Left ventricle myocardium inferior (tissue), 1 donor: ENCODE measurements at regions not wholly inside any gene's neighbourhood (a gene's known extent, or its start where the extent isn't known, plus 50 kb on each side); places are given as distances from the start of the nearest gene placed in this dataset.

Experiments used
- DNase-seq: peaks from one replicate; pipeline ENCODE4 v3.0.0-alpha.2; 2020
- H3K27ac ChIP-seq: fragments of 200-600 bp; replicated peaks from 2 replicates; pipeline ENCODE4 v1.8.0; 2021
- H3K27me3 ChIP-seq: fragments of 200-600 bp; 2 replicates; pipeline ENCODE4 v1.8.0; 2021; ENCODE audit warnings: low read depth
- H3K36me3 ChIP-seq: fragments of 200-600 bp; 2 replicates; pipeline ENCODE4 v1.8.0; 2021
- H3K4me1 ChIP-seq: fragments of 200-600 bp; 2 replicates; pipeline ENCODE4 v1.8.0; 2021
- H3K4me3 ChIP-seq: fragments of 200-600 bp; 2 replicates; pipeline ENCODE4 v1.8.0; 2021; ENCODE audit warnings: mild to moderate bottlenecking, moderate library complexity
- H3K9me3 ChIP-seq: fragments of 200-600 bp; replicated peaks from 2 replicates; pipeline ENCODE4 v1.8.0; 2021
- intact Hi-C: fragments of 100-400 bp; cut with micrococcal nuclease; formaldehyde crosslinking; loops from one replicate; pipeline ENCODE4 v1.11.0; 2022
- TF ChIP-seq, protein P1 (sequence below): fragments of 200-600 bp; IDR thresholded peaks from 2 replicates; pipeline ENCODE4 v1.8.0; 2021; ENCODE audit warnings: antibody characterized with exemption, mild to moderate bottlenecking, borderline replicate concordance
- donor health status: DM: no; HTN: yes; CAD: no; lungs with severe emphysema.

DNA sequence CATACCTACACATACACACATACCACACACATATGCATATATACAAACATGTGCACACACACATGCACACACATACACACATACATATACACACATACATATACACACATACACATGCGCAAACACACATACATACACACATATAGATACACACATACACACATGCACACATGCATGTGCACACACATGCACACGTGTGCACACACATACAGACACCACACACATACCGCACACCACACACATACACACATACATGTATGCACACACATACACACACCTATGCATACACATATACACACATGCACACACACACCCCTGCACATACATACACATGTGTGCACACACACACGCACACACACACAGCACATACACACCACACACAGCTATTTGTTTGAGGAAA is 236.5 kb downstream of the WDR11 start:
- intact Hi-C loops, result no loop called here
- Histone ChIP-seq H3K4me1 (no peaks in the 10 kb centered on the region), H3K27me3 (peaks cover 35% of the 10 kb centered on the region), H3K9me3 (peaks cover 5% of the 10 kb centered on the region), H3K36me3 (no peaks in the 10 kb centered on the region), H3K27ac (no peak overlapping the region), H3K4me3 (no peak overlapping the region)
- TF ChIP-seq, protein P1, sequence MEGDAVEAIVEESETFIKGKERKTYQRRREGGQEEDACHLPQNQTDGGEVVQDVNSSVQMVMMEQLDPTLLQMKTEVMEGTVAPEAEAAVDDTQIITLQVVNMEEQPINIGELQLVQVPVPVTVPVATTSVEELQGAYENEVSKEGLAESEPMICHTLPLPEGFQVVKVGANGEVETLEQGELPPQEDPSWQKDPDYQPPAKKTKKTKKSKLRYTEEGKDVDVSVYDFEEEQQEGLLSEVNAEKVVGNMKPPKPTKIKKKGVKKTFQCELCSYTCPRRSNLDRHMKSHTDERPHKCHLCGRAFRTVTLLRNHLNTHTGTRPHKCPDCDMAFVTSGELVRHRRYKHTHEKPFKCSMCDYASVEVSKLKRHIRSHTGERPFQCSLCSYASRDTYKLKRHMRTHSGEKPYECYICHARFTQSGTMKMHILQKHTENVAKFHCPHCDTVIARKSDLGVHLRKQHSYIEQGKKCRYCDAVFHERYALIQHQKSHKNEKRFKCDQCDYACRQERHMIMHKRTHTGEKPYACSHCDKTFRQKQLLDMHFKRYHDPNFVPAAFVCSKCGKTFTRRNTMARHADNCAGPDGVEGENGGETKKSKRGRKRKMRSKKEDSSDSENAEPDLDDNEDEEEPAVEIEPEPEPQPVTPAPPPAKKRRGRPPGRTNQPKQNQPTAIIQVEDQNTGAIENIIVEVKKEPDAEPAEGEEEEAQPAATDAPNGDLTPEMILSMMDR, result no peak
- no peak for DNase-seq

DNA sequence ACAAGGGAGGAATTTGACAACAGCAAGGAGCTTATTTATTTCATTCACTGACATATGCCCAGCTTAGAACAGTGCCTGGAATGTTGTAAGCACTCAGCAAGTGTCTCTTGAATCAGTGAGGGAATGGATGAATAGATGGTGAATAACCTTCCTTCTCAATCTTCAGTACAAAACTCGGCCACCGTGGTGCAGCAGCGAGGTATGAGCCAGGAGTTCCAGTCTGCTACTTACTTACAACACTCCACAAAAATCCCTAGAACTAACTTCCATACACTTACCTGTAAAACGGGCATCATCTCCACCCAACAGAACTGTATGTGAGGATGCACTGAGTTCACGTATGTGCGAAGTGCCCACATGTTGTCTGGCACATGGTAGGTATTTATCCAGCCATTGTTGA is 237.4 kb downstream of the WDR11 start:
- no peak for DNase-seq
- no peaks in the 10 kb centered on the region for H3K4me1 ChIP-seq
- peaks cover 5% of the 10 kb centered on the region for H3K9me3 ChIP-seq
- H3K27me3 ChIP-seq, result peaks cover 28% of the 10 kb centered on the region
- intact Hi-C loops, result no loop called here
- no peaks in the 10 kb centered on the region for H3K36me3 ChIP-seq
- no peak overlapping the region for H3K27ac ChIP-seq
- TF ChIP-seq, protein P1, result no peak
- no peak overlapping the region for H3K4me3 ChIP-seq

DNA sequence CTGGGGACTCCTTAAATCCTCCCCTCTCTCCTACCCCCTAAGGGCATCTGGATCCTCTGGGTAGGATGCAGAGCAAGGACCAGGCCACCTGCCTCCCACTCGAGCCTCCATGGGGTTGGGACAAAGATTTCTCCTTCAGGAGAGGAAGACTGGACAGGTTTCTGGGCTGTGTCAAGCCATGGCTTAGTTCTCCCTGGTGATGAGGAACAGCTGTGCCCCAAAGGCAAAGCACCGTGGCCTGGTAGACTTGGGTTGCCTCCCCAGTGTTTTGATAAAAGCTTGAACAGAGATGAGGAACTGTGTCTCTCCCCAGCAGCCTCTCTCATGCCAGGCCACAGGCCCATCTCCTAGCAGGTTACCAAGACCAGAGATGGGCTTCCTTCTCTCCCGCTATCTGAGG is 238.3 kb downstream of the WDR11 start:
- intact Hi-C loops, result no loop called here
- H3K27ac ChIP-seq, result no peak overlapping the region
- TF ChIP-seq, protein P1, result no peak
- DNase-seq, result no peak
- H3K9me3 ChIP-seq, result peaks cover 5% of the 10 kb centered on the region
- no peaks in the 10 kb centered on the region for H3K36me3 ChIP-seq
- no peak overlapping the region for H3K4me3 ChIP-seq
- no peaks in the 10 kb centered on the region for H3K4me1 ChIP-seq
- peaks cover 19% of the 10 kb centered on the region for H3K27me3 ChIP-seq

- Histone ChIP-seq H3K4me1 (no peaks in the 10 kb centered on the region), H3K27me3 (no peaks in the 10 kb centered on the region), H3K36me3 (no peaks in the 10 kb centered on the region), H3K27ac (no peak overlapping the region), H3K4me3 (no peak overlapping the region), H3K9me3 (peaks cover 5% of the 10 kb centered on the region)
- no peak for DNase-seq
- intact Hi-C loops, result no loop called here
- TF ChIP-seq, protein P1, result no peak
These were observed 241.0 kb downstream of the WDR11 start for GRCh38 chr10:121091961-121092719.

DNA sequence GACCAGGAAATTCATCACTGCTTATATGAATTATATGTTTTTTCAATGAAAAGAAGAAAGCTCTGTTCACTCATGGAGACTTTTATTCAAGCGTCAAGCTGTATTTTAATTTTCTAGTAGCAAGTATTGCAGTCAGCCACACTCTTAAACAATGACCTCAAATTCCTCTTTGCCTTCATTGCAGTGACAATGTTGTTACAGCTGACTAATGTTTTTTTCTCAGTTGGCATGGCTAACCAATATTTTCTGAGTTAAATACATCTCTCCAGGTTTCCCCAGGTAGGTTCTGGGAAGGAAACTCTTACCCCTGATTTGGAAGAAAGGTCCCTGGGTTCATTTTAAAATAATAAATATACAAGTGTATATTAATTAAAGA is 241.5 kb downstream of the WDR11 start:
- Histone ChIP-seq H3K36me3 (no peaks in the 10 kb centered on the region), H3K27ac (no peak overlapping the region), H3K9me3 (peaks cover 5% of the 10 kb centered on the region), H3K27me3 (no peaks in the 10 kb centered on the region), H3K4me3 (no peak overlapping the region), H3K4me1 (no peaks in the 10 kb centered on the region)
- no peak for DNase-seq
- intact Hi-C loops, result no loop called here
- TF ChIP-seq, protein P1, result no peak
